ENCODE measurements at regions not wholly inside any gene's neighbourhood (a gene's known extent, or its start where the extent isn't known, plus 50 kb on each side); places are given as distances from the start of the nearest gene placed in this dataset.
A peak's percentile ranks its signal among the peaks of the same experiment; 100 is the strongest.

DNA sequence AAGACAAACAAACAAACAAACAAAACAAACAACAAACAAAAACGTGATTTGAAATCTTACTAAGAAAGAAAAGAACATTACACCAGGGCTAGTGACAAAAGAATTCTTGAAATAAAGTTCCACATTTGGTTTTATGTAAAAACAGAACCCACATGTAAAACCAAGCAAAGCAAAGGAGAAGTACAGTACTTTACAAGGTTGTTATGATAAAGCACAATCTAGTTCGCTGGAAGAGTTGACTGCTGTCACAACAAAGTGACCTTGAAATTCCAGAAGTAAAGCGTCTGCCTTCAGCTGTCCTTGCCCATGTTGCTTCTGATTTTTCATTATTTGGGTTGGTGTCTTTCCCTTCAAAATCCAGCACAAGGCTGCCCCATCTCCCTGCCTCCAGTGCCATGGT, 94.8 kb upstream of the CYRIA start:
- TF ChIP-seq, protein P1, sequence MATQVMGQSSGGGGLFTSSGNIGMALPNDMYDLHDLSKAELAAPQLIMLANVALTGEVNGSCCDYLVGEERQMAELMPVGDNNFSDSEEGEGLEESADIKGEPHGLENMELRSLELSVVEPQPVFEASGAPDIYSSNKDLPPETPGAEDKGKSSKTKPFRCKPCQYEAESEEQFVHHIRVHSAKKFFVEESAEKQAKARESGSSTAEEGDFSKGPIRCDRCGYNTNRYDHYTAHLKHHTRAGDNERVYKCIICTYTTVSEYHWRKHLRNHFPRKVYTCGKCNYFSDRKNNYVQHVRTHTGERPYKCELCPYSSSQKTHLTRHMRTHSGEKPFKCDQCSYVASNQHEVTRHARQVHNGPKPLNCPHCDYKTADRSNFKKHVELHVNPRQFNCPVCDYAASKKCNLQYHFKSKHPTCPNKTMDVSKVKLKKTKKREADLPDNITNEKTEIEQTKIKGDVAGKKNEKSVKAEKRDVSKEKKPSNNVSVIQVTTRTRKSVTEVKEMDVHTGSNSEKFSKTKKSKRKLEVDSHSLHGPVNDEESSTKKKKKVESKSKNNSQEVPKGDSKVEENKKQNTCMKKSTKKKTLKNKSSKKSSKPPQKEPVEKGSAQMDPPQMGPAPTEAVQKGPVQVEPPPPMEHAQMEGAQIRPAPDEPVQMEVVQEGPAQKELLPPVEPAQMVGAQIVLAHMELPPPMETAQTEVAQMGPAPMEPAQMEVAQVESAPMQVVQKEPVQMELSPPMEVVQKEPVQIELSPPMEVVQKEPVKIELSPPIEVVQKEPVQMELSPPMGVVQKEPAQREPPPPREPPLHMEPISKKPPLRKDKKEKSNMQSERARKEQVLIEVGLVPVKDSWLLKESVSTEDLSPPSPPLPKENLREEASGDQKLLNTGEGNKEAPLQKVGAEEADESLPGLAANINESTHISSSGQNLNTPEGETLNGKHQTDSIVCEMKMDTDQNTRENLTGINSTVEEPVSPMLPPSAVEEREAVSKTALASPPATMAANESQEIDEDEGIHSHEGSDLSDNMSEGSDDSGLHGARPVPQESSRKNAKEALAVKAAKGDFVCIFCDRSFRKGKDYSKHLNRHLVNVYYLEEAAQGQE (IDR thresholded peaks at IDR 0.05; ENCODE audit: borderline replicate concordance) = no peak
- TF ChIP-seq TAF1 (IDR thresholded peaks at IDR 0.05; ENCODE audit: low read depth) (no peak), MXI1 (conservative IDR thresholded peaks at IDR 0.05; ENCODE audit: poor library complexity, severe bottlenecking) (no peak), EZH2 (IDR thresholded peaks at IDR 0.05; ENCODE audit: borderline replicate concordance, insufficient read depth, low read length, poor library complexity, severe bottlenecking) (no peak), SMC3 (conservative IDR thresholded peaks at IDR 0.05; ENCODE audit: poor library complexity) (no peak), RAD21 (conservative IDR thresholded peaks at IDR 0.05) (no peak), POLR2AphosphoS5 (IDR thresholded peaks at IDR 0.05) (no peak), EP300 (conservative IDR thresholded peaks at IDR 0.05; ENCODE audit: poor library complexity, severe bottlenecking) (no peak)
- TF ChIP-seq, protein P2, sequence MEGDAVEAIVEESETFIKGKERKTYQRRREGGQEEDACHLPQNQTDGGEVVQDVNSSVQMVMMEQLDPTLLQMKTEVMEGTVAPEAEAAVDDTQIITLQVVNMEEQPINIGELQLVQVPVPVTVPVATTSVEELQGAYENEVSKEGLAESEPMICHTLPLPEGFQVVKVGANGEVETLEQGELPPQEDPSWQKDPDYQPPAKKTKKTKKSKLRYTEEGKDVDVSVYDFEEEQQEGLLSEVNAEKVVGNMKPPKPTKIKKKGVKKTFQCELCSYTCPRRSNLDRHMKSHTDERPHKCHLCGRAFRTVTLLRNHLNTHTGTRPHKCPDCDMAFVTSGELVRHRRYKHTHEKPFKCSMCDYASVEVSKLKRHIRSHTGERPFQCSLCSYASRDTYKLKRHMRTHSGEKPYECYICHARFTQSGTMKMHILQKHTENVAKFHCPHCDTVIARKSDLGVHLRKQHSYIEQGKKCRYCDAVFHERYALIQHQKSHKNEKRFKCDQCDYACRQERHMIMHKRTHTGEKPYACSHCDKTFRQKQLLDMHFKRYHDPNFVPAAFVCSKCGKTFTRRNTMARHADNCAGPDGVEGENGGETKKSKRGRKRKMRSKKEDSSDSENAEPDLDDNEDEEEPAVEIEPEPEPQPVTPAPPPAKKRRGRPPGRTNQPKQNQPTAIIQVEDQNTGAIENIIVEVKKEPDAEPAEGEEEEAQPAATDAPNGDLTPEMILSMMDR (IDR thresholded peaks at IDR 0.05; ENCODE audit: poor library complexity, severe bottlenecking) = no peak
- Histone ChIP-seq H3K9me2 (ENCODE audit: insufficient read depth, low read length) (no peaks in the 10 kb centered on the region), H3K79me2 (replicated peaks; ENCODE audit: insufficient read depth, low read length) (no peaks in the 10 kb centered on the region), H3K27me3 (ENCODE audit: insufficient read depth, low read depth, low read length) (no peaks in the 10 kb centered on the region), H3K9me3 (ENCODE audit: low read length) (no peaks in the 10 kb centered on the region), H3K36me3 (ENCODE audit: insufficient read depth, low read length) (no peaks in the 10 kb centered on the region), H3F3A (ENCODE audit: insufficient read depth, low read length, poor library complexity, severe bottlenecking) (no peaks in the 10 kb centered on the region), H3K9ac (ENCODE audit: low read length) (no peak overlapping the region), H3K4me2 (ENCODE audit: low read length) (no peak overlapping the region), H3K27ac (ENCODE audit: low read length) (no peak overlapping the region), H3K4me3 (ENCODE audit: low read length) (no peak overlapping the region), H2AFZ (ENCODE audit: low read depth, low read length) (no peak overlapping the region), H4K20me1 (ENCODE audit: insufficient read depth) (no peaks in the 10 kb centered on the region)

DNA sequence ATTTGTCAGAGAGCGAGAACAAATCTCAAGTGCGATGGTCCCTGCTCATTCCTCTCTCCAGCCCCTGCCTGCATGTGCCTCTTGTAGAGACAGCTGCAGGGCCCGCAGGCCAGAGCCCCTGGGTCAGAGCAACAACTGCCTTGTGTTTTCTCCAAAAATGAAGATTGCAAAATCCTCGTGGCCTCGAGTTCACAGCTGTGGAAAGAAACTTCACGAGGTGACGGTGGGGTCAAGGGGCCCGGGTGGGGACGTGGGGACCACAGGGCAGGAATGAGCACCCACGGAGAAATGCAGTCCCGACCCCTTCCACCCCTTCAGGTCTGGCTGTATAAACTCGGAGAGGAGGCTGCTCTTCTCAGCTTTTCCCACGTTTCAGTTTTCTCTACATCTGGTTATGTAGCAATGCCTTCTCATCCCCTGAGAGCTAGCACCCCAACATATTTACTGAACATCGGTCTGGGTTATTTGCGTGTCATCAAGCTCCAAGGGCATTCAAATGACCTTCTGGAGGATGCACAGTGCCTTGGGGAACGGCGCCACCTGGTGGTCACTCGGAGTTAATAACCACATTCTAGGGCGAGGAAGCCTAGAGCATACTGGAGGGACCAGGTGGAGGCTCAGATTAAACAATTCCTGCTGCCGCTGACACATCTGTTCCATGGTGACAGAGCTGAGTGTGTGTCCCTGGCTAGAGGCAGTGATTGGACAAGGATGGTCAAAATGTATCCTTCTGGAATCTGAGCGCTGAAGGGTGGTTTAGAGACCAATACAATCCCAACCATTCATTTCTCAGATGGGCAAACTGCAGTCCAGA, 91.4 kb upstream of the CYRIA start:
- H3K9ac ChIP-seq (ENCODE audit: low read length) = no peak overlapping the region
- H3K4me2 ChIP-seq (ENCODE audit: low read length) = no peak overlapping the region
- H3K9me3 ChIP-seq (ENCODE audit: low read length) = no peaks in the 10 kb centered on the region
- TF ChIP-seq EP300 (conservative IDR thresholded peaks at IDR 0.05; ENCODE audit: poor library complexity, severe bottlenecking) = peak; percentile 28
- no peak for TF ChIP-seq EZH2 (IDR thresholded peaks at IDR 0.05; ENCODE audit: borderline replicate concordance, insufficient read depth, low read length, poor library complexity, severe bottlenecking)
- TF ChIP-seq POLR2AphosphoS5 (IDR thresholded peaks at IDR 0.05) = no peak
- TF ChIP-seq RAD21 (conservative IDR thresholded peaks at IDR 0.05) = peak; percentile 100
- no peak for TF ChIP-seq MXI1 (conservative IDR thresholded peaks at IDR 0.05; ENCODE audit: poor library complexity, severe bottlenecking)
- TF ChIP-seq SMC3 (conservative IDR thresholded peaks at IDR 0.05; ENCODE audit: poor library complexity) = peak; percentile 100
- TF ChIP-seq, protein P2 (IDR thresholded peaks at IDR 0.05; ENCODE audit: poor library complexity, severe bottlenecking) = peak; percentile 99
- no peaks in the 10 kb centered on the region for H3F3A ChIP-seq (ENCODE audit: insufficient read depth, low read length, poor library complexity, severe bottlenecking)
- no peaks in the 10 kb centered on the region for H3K36me3 ChIP-seq (ENCODE audit: insufficient read depth, low read length)
- H4K20me1 ChIP-seq (ENCODE audit: insufficient read depth) = no peaks in the 10 kb centered on the region
- H3K79me2 ChIP-seq (replicated peaks; ENCODE audit: insufficient read depth, low read length) = no peaks in the 10 kb centered on the region
- no peak overlapping the region for H2AFZ ChIP-seq (ENCODE audit: low read depth, low read length)
- no peak overlapping the region for H3K27ac ChIP-seq (ENCODE audit: low read length)
- no peak overlapping the region for H3K4me3 ChIP-seq (ENCODE audit: low read length)
- H3K27me3 ChIP-seq (ENCODE audit: insufficient read depth, low read depth, low read length) = no peaks in the 10 kb centered on the region
- no peaks in the 10 kb centered on the region for H3K9me2 ChIP-seq (ENCODE audit: insufficient read depth, low read length)

All from neural cell (in vitro differentiated cells).